AG09309 (cell line): ENCODE measurements at regions not wholly inside any gene's neighbourhood (a gene's known extent, or its start where the extent isn't known, plus 50 kb on each side); places are given as distances from the start of the nearest gene placed in this dataset.
"Not testable (repeated sequence)": the region's sequence is repeated elsewhere in the genome, so short reads cannot be mapped to it uniquely, and the experiment has no call there.

Experiments used
- DNase-seq: peaks from one replicate; pipeline ENCODE4 v3.0.0-alpha.2; 2010; ENCODE audit warnings: low read depth
- H3K4me3 ChIP-seq: 2 replicates; pipeline ENCODE4 v1.5.1; 2011; ENCODE audit warnings: mild to moderate bottlenecking, low read depth, low read length, moderate library complexity; ENCODE audit not compliant: control insufficient read depth
- TF ChIP-seq, protein P1 (sequence below): IDR thresholded peaks from 2 replicates; pipeline ENCODE4 v1.5.1; 2011; ENCODE audit warnings: mild to moderate bottlenecking, low read depth, low read length, inconsistent platforms; ENCODE audit not compliant: insufficient read depth, control insufficient read depth; ENCODE audit errors: missing control alignments

DNA sequence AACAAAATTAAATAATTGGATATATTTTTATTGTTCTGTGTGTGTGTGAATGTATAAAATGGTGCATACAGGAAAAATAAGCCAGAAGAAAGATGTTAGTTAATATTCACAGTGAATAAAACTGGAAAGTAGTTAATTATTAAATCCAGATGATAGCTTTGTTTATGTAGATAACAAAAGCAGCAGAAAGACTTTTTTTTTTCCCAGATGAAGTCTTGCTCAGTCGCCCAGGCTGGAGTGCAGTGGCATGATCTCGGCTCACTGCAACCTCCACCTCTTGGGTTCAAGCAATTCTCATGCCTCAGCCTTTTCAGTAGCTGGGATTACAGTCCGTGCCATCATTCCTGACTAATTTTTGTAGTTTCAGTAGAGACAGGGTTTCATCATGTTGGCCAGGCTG, 140.1 kb downstream of the ZNF486 start:
- DNase-seq: no peak
- TF ChIP-seq, protein P1, sequence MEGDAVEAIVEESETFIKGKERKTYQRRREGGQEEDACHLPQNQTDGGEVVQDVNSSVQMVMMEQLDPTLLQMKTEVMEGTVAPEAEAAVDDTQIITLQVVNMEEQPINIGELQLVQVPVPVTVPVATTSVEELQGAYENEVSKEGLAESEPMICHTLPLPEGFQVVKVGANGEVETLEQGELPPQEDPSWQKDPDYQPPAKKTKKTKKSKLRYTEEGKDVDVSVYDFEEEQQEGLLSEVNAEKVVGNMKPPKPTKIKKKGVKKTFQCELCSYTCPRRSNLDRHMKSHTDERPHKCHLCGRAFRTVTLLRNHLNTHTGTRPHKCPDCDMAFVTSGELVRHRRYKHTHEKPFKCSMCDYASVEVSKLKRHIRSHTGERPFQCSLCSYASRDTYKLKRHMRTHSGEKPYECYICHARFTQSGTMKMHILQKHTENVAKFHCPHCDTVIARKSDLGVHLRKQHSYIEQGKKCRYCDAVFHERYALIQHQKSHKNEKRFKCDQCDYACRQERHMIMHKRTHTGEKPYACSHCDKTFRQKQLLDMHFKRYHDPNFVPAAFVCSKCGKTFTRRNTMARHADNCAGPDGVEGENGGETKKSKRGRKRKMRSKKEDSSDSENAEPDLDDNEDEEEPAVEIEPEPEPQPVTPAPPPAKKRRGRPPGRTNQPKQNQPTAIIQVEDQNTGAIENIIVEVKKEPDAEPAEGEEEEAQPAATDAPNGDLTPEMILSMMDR: no peak
- no peak overlapping the region for H3K4me3 ChIP-seq

DNA sequence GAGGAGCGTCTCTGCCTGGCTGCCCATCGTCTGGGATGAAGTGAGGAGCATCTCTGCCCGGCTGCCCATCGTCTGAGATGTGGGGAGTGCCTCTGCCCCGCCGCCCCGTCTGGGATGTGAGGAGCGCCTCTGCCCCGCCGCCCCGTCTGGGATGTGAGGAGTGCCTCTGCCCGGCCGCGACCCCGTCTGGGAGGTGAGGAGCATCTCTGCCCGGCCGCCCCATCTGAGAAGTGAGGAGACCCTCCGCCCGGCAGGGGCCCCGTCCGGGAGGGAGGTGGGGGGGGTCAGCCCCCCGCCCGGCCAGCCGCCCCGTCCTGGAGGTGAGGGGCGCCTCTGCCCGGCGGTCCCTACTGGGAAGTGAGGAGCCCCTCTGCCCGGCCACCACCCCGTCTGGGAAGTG, 129.3 kb downstream of the ZNF486 start:
- not testable (repeated sequence) for H3K4me3 ChIP-seq, DNase-seq

DNA sequence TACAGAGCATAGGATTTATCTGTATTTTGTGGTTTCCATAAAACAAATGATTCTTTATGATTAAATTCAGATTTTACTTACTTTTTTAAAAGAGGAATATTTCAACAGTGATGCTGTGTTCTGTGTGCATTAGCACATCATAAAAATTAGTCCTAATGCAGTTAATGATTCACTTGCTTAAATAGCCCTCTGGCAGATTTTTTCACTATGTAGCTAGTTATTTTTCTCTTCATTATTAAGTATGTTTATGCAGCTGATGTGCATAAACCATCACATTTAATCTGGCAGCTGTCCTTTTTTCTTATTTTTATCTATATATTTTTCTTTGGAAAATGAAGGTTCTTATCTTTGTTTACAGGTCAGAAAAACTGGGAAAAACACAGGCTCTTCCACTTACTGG, 127.2 kb downstream of the ZNF486 start:
- TF ChIP-seq, protein P1: no peak
- no peak overlapping the region for H3K4me3 ChIP-seq
- DNase-seq: no peak

DNA sequence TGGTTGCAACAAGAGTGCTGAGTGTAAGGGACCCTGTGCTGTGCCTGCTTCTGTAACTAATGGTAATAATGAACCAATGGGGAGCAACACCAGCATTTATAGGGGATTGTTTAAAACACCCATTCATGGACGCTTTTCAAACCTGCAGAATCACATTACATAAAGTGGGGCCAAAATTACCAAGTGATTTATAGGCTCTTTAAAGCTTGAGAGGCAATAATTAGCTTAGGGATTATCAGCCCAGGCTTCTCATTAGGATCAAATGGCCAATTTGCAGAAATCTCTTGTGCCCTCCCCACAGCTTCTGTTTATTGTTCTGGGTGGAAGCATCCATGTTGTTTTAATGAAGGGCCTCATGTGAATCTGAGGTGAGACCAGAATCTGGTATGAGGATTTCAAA, 125.5 kb downstream of the ZNF486 start:
- not testable (repeated sequence) for H3K4me3 ChIP-seq, DNase-seq

DNA sequence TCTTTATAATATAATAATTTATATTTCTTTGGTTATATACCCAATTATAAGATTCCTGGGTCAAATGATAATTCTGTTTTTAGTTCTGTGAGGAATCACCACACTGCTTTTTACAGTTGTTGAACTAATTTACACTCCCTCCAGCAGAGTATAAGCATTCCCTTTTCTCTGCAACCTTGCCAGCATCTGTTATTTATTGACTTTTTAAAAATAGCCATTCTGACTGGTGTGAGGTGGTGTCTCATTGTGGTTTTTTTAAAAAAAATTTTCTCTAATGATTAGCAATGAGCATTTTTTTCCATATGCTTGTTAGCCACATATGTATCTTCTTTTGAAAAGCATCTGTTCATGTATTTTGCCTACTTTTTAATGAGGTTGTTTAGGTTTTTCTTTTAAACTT, 122.2 kb downstream of the ZNF486 start:
- no peak for DNase-seq
- no peak overlapping the region for H3K4me3 ChIP-seq
- TF ChIP-seq, protein P1: no peak

DNA sequence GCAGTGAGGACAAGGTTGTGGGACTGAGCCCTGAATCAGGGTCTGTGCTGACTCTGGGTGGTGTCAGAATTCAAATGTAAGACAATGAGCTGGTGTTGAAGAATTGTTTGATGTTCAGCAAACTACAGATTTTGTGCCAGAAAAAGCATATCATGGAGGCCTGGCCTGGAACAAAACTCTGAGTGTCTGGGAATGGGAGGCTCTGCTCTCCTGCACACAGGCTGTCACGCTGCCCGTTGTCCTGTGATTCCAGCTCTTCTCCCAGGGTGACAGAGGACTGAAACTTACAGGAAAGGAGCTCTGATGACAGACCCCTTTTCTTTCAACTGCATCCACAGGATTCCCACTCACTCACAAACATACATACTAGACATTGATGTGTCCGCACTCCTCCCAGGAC, 120.1 kb downstream of the ZNF486 start:
- TF ChIP-seq, protein P1: no peak
- H3K4me3 ChIP-seq: no peak overlapping the region
- no peak for DNase-seq

DNA sequence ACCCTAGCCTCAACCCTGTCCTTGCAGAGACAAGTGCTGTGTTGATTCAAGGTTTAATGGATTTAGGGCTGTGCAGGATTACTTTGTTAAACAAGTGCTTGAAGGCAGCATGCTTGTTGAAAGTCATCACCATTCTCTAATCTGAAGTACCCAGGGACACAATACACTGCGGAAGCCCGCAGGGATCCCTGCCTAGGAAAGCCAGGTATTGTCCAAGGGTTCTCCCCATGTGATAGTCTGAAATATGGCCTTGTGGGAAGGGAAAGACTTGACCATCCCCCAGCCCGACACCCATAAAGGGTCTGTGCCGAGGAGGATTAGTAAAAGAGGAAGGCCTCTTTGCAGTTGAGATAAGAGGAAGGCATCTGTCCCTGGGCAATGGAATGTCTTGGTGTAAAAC, 118.9 kb downstream of the ZNF486 start:
- DNase-seq, H3K4me3 ChIP-seq: not testable (repeated sequence)

DNA sequence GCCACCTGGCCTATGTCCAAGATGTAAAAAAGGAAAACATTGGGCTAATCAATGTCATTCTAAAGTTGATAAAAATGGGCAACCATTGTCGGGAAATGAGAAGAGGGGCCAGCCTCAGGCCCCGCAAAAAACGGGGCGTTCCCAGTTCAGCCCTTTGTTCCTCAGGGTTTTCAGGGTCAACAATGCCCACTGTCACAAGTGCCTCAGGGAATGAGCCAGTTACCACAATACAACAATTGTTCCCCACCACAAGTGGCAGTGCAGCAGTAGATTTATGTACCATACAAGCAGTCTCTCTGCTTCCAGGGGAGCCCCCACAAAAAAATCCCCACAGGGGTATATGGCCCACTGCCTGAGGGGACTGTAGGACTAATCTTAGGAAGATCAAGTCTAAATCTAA, 112.5 kb downstream of the ZNF486 start:
- TF ChIP-seq, protein P1: no peak
- no peak for DNase-seq
- H3K4me3 ChIP-seq: no peak overlapping the region
